MCF 10A (cell line): ENCODE measurements at regions not wholly inside any gene's neighbourhood (a gene's known extent, or its start where the extent isn't known, plus 50 kb on each side); places are given as distances from the start of the nearest gene placed in this dataset.

Experiments
- BruUV-seq: library from RNA; stranded (reverse); fragments of 400-500 nt; replicated peaks from 2 replicates; lab custom pipeline; 2021; lab: Mats Ljungman, UMichigan
- CTCF ChIA-PET: fragments of 300-600 bp; sonication (Branson Sonifier 250); formaldehyde crosslinking; extraction: SDS; loops from one replicate; lab custom pipeline; 2021; ENCODE audit warnings: antibody characterized with exemption, inconsistent platforms; lab: Yijun Ruan, JAX
- POLR2A ChIA-PET: fragments of 300-600, 350-650 bp; sonication (Branson Sonifier 250); formaldehyde crosslinking; extraction: SDS; loops from one replicate; lab custom pipeline; 2020; ENCODE audit warnings: antibody characterized with exemption, inconsistent platforms; lab: Yijun Ruan, JAX
- DNase-seq: peaks from one replicate; pipeline ENCODE4 v3.0.0-alpha.2; 2018; ENCODE audit not compliant: unreplicated experiment
- H3K27ac Mint-ChIP-seq: one replicate; pipeline ENCODE4 v1.8.0; 2022; ENCODE audit warnings: mild to moderate bottlenecking, low read depth, mixed read lengths; ENCODE audit not compliant: unreplicated experiment
- H3K27me3 Mint-ChIP-seq: one replicate; pipeline ENCODE4 v1.8.0; 2022; ENCODE audit warnings: mixed read lengths; ENCODE audit not compliant: insufficient read depth, unreplicated experiment
- H3K36me3 Mint-ChIP-seq: one replicate; pipeline ENCODE4 v1.8.0; 2022; ENCODE audit warnings: mild to moderate bottlenecking, moderate library complexity, mixed read lengths; ENCODE audit not compliant: insufficient read depth, unreplicated experiment
- H3K4me1 Mint-ChIP-seq: one replicate; pipeline ENCODE4 v1.8.0; 2022; ENCODE audit warnings: mixed read lengths; ENCODE audit not compliant: insufficient read depth, unreplicated experiment
- H3K4me3 Mint-ChIP-seq: one replicate; pipeline ENCODE4 v1.8.0; 2022; ENCODE audit warnings: mild to moderate bottlenecking, moderate library complexity, mixed read lengths; ENCODE audit not compliant: unreplicated experiment
- H3K9me3 Mint-ChIP-seq: one replicate; pipeline ENCODE4 v1.8.0; 2022; ENCODE audit warnings: mixed read lengths; ENCODE audit not compliant: unreplicated experiment
- intact Hi-C: fragments of 100-400 bp; cut with micrococcal nuclease; formaldehyde crosslinking; loops from 2 replicates; pipeline ENCODE4 v1.14.1; 2022
- TF ChIP-seq, protein P1 (sequence below): fragments of 200-600 bp; IDR thresholded peaks from one replicate; pipeline ENCODE4 v1.8.0; 2022; ENCODE audit warnings: antibody characterized with exemption, mild to moderate bottlenecking; ENCODE audit not compliant: unreplicated experiment

- no TSS peak for BruUV-seq
- Mint-ChIP-seq H3K4me1 (peaks cover 23% of the 10 kb centered on the region), H3K9me3 (no peaks in the 10 kb centered on the region), H3K27me3 (no peaks in the 10 kb centered on the region), H3K27ac (no peak overlapping the region), H3K36me3 (no peaks in the 10 kb centered on the region), H3K4me3 (no peak overlapping the region)
- intact Hi-C loops: no loop called here
- TF ChIP-seq, protein P1, sequence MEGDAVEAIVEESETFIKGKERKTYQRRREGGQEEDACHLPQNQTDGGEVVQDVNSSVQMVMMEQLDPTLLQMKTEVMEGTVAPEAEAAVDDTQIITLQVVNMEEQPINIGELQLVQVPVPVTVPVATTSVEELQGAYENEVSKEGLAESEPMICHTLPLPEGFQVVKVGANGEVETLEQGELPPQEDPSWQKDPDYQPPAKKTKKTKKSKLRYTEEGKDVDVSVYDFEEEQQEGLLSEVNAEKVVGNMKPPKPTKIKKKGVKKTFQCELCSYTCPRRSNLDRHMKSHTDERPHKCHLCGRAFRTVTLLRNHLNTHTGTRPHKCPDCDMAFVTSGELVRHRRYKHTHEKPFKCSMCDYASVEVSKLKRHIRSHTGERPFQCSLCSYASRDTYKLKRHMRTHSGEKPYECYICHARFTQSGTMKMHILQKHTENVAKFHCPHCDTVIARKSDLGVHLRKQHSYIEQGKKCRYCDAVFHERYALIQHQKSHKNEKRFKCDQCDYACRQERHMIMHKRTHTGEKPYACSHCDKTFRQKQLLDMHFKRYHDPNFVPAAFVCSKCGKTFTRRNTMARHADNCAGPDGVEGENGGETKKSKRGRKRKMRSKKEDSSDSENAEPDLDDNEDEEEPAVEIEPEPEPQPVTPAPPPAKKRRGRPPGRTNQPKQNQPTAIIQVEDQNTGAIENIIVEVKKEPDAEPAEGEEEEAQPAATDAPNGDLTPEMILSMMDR: no peak
- ChIA-PET POLR2A (no interaction called here), CTCF (interaction anchor here (0.7 kb wide), 1 partner anchor 18 kb away, joined by 3 read pairs; no protein-coding TSS in a partner anchor)
- DNase-seq: no peak
Measured at GRCh38 chr16:87146676-87147075, 170.5 kb downstream of the C16orf95 start.

GRCh38 chr16:87149051-87149450 lies 168.1 kb downstream of the C16orf95 start:
- no peak overlapping the region for H3K4me3 Mint-ChIP-seq
- H3K4me1 Mint-ChIP-seq: peaks cover 23% of the 10 kb centered on the region
- peak overlapping the region; percentile 36 for H3K27ac Mint-ChIP-seq
- no peaks in the 10 kb centered on the region for H3K9me3 Mint-ChIP-seq
- TF ChIP-seq, protein P1: no peak
- peak; percentile 39 for DNase-seq
- H3K36me3 Mint-ChIP-seq: no peaks in the 10 kb centered on the region
- intact Hi-C loops: no loop called here
- ChIA-PET POLR2A (no interaction called here), CTCF (interaction anchor here (0.7 to 1.6 kb wide), 2 partner anchors 53 to 130 kb away, joined by 3 read pairs; no protein-coding TSS in a partner anchor)
- no TSS peak for BruUV-seq
- H3K27me3 Mint-ChIP-seq: no peaks in the 10 kb centered on the region

DNA sequence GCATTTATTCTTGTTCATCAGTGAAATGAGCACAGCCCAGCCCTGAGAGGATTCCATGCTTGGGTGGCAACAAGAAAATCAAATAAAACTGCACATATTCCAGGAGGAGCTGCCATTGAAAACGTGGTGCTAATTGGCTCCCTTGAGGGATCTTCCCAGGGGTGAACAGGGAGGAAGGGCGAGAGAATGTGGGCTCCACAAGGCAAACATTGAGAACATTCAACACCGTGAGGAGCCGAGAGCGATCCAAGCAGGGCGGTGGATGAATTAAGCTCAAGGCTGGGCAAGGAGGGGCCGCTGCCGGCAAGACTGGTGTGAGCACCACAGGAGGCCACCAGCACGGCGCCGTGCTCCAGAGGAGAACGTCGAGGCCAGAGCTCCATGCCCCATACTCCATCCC lies 166.9 kb downstream of the C16orf95 start:
- H3K4me1 Mint-ChIP-seq: peaks cover 16% of the 10 kb centered on the region
- no peaks in the 10 kb centered on the region for H3K36me3 Mint-ChIP-seq
- BruUV-seq: no TSS peak
- ChIA-PET POLR2A (interaction anchor here (0.7 kb wide), 1 partner anchor 267 kb away, joined by 3 read pairs; no protein-coding TSS in a partner anchor), CTCF (interaction anchor here (1.6 kb wide), 1 partner anchor 52 kb away, joined by 3 read pairs; no protein-coding TSS in a partner anchor)
- intact Hi-C loops: no loop called here
- no peaks in the 10 kb centered on the region for H3K27me3 Mint-ChIP-seq
- no peak overlapping the region for H3K27ac Mint-ChIP-seq
- H3K4me3 Mint-ChIP-seq: no peak overlapping the region
- TF ChIP-seq, protein P1: no peak
- H3K9me3 Mint-ChIP-seq: no peaks in the 10 kb centered on the region
- no peak for DNase-seq

GRCh38 chr16:87150681-87151280 lies 166.4 kb downstream of the C16orf95 start:
- CTCF ChIA-PET: no interaction called here
- no peaks in the 10 kb centered on the region for H3K27me3 Mint-ChIP-seq

More at GRCh38 chr16:87150681-87151280, 166.4 kb downstream of the C16orf95 start:
- POLR2A ChIA-PET: interaction anchor here (0.7 kb wide), 1 partner anchor 268 kb away, joined by 3 read pairs; no protein-coding TSS in a partner anchor
- Mint-ChIP-seq H3K27ac (no peak overlapping the region), H3K4me1 (peaks cover 12% of the 10 kb centered on the region), H3K4me3 (no peak overlapping the region), H3K9me3 (no peaks in the 10 kb centered on the region), H3K36me3 (no peaks in the 10 kb centered on the region)
- BruUV-seq: no TSS peak
- DNase-seq: no peak
- TF ChIP-seq, protein P1: no peak
- intact Hi-C loops: no loop called here
